PFSK-1 (cell line): ENCODE measurements at regions not wholly inside any gene's neighbourhood (a gene's known extent, or its start where the extent isn't known, plus 50 kb on each side); places are given as distances from the start of the nearest gene placed in this dataset.

Experiments used
- FOXP2 ChIP-seq: optimal IDR thresholded peaks from 2 replicates; pipeline ENCODE3; 2011; ENCODE audit warnings: borderline replicate concordance, control low read depth, inconsistent platforms; ENCODE audit not compliant: insufficient read depth; ENCODE audit errors: extremely low read length, extremely low read depth
- POLR2AphosphoS5 ChIP-seq: IDR thresholded peaks from 2 replicates; pipeline ENCODE4 v1.6.1; 2012; ENCODE audit warnings: low read depth, mild to moderate bottlenecking, control low read depth, low read length, moderate library complexity
- SIN3A ChIP-seq: IDR thresholded peaks from 2 replicates; pipeline ENCODE4 v1.6.1; 2012; ENCODE audit warnings: mild to moderate bottlenecking, low read length, moderate library complexity, borderline replicate concordance; ENCODE audit not compliant: insufficient read depth
- TAF1 ChIP-seq: IDR thresholded peaks from 2 replicates; pipeline ENCODE4 v1.6.1; 2012; ENCODE audit warnings: low read length, control low read depth, borderline replicate concordance; ENCODE audit not compliant: insufficient read depth
- TF ChIP-seq, protein P1 (sequence below), 2 experiments: IDR thresholded peaks; 2 replicates each; pipeline versions ENCODE4 v1.6.1 to v1.8.0; 2011 to 2012; ENCODE audit warnings: low read depth in 2 of 2, low read length in 2 of 2, control low read depth in 1 of 2, inconsistent platforms in 1 of 2, mild to moderate bottlenecking in 1 of 2, moderate library complexity in 1 of 2; ENCODE audit not compliant: insufficient read depth in 1 of 2

DNA sequence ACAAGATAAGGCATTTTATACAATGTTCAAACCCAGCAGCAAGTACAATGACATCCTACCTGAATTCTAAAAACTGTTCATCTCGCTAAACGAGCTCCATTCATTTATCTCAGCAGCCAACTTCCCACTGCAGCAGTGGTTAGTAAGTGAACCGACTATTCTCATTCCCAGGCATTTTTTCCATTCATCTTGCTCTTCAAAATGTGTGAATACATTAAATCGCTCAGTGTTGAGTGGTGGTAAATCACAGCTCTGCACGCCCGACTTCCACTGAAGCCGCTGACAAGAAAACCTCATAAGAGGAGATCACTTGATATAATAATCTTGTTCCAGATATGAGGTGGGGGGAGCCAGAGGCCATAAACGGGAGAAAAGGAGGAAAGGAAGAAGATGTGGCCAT, 746.2 kb upstream of the USP15 start:
- TF ChIP-seq FOXP2: no peak

DNA sequence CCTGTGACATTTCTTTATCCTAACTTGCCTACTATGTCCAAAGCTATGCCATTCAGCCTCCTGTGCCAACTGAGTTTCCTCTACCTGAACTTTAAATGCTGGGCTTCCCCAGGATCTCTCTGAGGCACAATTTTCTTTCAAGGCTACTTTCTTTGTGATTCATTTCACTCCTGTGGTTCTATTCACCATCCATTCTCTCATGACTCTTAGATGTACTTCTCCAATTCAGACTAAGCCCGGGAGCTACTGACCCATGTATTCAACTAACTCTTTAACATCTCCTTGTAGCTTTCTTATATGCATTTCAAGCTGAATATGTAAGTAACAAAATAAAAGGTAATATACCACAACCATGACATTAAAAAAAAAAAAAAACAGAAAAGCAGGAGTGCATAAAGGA, 738.9 kb upstream of the USP15 start:
- TF ChIP-seq, protein P1, sequence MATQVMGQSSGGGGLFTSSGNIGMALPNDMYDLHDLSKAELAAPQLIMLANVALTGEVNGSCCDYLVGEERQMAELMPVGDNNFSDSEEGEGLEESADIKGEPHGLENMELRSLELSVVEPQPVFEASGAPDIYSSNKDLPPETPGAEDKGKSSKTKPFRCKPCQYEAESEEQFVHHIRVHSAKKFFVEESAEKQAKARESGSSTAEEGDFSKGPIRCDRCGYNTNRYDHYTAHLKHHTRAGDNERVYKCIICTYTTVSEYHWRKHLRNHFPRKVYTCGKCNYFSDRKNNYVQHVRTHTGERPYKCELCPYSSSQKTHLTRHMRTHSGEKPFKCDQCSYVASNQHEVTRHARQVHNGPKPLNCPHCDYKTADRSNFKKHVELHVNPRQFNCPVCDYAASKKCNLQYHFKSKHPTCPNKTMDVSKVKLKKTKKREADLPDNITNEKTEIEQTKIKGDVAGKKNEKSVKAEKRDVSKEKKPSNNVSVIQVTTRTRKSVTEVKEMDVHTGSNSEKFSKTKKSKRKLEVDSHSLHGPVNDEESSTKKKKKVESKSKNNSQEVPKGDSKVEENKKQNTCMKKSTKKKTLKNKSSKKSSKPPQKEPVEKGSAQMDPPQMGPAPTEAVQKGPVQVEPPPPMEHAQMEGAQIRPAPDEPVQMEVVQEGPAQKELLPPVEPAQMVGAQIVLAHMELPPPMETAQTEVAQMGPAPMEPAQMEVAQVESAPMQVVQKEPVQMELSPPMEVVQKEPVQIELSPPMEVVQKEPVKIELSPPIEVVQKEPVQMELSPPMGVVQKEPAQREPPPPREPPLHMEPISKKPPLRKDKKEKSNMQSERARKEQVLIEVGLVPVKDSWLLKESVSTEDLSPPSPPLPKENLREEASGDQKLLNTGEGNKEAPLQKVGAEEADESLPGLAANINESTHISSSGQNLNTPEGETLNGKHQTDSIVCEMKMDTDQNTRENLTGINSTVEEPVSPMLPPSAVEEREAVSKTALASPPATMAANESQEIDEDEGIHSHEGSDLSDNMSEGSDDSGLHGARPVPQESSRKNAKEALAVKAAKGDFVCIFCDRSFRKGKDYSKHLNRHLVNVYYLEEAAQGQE (IDR thresholded peaks at IDR 0.05; ENCODE audit: insufficient read depth in 1 of 2, low read depth in 2 of 2, low read length in 2 of 2): no peak
- no peak for TF ChIP-seq FOXP2
- no peak for TF ChIP-seq POLR2AphosphoS5
- TF ChIP-seq TAF1: no peak
- no peak for TF ChIP-seq SIN3A

DNA sequence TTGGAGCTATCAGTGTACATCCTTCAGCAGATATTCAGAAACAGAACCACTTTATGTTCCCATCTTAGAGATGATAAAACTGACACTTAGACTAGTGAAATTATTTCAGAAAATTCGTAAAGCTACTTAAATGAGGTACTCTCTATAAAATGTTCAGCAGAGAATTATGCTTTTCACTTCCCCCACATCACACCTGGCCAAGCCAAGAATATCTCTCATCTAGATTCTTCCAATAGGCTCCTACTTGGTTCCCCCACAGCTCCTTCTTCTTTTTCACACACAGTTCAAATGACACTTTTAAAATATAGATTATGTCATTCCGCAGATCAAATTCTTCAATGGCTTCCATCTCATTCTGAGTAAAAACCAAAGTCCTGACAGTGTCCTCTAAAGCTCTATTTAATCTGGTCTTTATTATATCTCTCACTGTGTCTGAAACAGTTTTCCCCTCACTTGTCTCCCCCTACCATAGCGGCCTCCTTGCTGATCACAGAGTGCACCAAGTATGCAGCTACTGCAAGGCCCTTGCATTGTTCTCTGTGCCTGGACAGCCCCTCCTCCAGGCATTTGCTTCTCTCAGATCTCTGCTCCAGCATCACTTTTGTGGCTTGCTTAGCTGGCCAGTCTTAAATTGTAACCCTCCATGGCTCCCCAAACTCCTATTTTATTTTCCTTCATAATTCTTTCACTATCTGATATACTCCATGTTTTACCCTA, 736.8 kb upstream of the USP15 start:
- TF ChIP-seq FOXP2: no peak
- no peak for TF ChIP-seq SIN3A
- TF ChIP-seq TAF1: no peak
- TF ChIP-seq, protein P1 (IDR thresholded peaks at IDR 0.05; ENCODE audit: insufficient read depth in 1 of 2, low read depth in 2 of 2, low read length in 2 of 2): no peak
- no peak for TF ChIP-seq POLR2AphosphoS5

DNA sequence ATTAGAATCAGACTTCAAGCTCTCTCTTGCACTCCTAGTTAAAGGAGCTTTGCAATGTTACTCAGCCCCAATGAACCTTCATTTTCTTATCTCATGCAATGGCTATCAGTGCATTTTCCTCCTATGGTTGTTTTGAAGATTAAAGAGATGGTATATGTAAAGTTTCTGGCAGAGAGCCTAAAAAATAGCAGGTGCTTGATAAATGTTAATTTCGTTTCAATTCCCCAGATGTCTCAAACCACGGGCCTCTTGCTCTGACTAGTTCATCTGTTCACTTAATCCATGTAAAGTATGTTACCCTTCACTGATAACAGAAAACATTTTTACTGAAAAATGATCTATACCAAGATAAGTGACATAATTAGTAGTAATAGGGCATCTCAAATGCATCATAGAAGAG, 735.4 kb upstream of the USP15 start:
- TF ChIP-seq TAF1 (no peak), POLR2AphosphoS5 (no peak)
- TF ChIP-seq, protein P1 (IDR thresholded peaks at IDR 0.05; ENCODE audit: insufficient read depth in 1 of 2, low read depth in 2 of 2, low read length in 2 of 2): no peak

DNA sequence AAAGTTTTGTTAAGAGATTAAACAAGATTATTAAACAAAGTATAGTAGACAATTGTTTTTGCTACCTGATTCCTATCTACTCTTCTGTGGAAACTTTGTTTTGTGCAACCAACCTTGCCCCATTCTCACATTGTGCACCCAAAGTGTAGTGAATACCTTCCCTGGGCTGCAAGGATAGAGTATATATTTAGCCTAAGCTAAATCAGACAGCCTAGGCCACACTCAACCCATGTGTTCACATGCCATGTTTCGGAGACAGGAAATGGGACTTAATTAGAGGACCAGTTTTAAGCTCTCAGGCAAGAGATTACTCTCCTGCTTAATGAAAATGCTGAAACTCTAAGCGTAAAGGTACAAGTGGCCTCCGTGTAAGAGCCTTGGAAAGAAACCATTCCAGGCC, 734.9 kb upstream of the USP15 start:
- TF ChIP-seq TAF1 (no peak), SIN3A (no peak), FOXP2 (no peak), POLR2AphosphoS5 (no peak)
- TF ChIP-seq, protein P1 (IDR thresholded peaks at IDR 0.05; ENCODE audit: insufficient read depth in 1 of 2, low read depth in 2 of 2, low read length in 2 of 2): no peak

DNA sequence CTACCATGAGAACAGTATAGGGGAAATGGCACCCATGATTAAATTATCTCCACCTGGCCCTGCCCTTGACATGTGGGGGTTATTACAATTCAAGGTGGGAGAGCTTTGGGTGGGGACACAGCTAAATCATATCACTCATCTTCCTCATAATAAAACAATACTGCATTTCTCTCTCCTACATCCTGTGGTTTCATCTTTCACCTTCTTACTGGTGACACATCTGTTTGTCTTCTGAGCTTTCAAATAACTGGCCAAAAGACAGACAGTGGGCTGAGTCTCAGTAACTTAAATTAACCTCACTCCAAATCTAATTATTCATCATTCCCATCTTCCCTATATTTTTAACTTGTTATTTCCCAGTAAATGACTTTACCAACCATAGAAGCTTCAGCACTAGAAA, 729.7 kb upstream of the USP15 start:
- TF ChIP-seq SIN3A (no peak), POLR2AphosphoS5 (no peak), TAF1 (no peak), FOXP2 (no peak)
- TF ChIP-seq, protein P1 (IDR thresholded peaks at IDR 0.05; ENCODE audit: insufficient read depth in 1 of 2, low read depth in 2 of 2, low read length in 2 of 2): no peak
